ENCODE measurements at regions not wholly inside any gene's neighbourhood (a gene's known extent, or its start where the extent isn't known, plus 50 kb on each side); places are given as distances from the start of the nearest gene placed in this dataset.

DNA sequence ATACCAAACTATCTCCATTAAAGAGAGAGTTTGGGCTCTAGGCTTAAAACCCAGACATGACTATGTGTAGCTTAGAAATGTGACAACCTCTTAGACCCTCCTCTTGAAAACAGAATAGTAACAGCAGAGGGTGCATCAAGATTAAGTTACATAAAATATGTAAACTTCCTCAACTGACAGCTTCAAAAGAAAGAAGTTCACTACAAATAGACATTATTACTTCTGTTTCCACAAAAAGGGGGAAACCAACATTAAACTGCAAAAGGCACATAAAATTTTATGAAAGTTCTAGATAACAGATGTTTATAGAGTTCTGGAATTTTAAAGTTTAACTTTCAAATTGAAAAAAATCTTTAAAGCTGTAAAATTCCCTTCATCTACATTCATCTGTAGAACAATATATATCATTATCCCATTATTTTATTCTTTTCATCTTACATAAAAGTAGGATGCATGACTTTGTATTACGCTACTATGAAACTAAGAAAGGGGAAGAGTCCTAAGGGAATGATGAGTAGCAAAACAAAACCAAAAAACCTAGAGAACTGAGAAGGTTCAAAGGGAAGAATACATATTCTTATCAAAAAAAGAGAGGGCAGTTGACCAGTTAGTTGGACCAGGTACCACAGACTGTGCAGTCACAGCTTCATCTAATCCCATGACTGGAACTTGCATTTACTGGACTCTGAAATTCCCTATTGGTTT lies 177.0 kb downstream of the SIPA1L2 start:
- intact Hi-C loops (cut with micrococcal nuclease), result no loop called here

DNA sequence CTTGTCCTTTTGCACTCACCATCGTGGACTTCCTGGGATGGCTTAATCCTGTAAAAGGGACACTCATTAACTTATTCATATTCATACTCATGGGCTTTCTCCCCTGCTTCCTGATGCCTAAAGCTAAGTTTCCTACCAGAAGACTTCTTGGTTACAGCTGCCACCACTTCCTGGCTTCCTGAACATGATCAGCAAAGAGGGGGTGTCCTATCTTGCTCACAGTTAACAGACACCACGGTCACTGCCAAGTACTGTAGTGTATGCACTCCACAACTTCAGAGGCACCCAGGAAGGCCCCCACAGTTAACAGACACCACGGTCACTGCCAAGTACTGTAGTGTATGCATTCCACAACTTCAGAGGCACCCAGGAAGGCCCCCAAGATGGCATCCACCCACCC lies 177.8 kb downstream of the SIPA1L2 start:
- intact Hi-C loops (cut with micrococcal nuclease), result no loop called here

DNA sequence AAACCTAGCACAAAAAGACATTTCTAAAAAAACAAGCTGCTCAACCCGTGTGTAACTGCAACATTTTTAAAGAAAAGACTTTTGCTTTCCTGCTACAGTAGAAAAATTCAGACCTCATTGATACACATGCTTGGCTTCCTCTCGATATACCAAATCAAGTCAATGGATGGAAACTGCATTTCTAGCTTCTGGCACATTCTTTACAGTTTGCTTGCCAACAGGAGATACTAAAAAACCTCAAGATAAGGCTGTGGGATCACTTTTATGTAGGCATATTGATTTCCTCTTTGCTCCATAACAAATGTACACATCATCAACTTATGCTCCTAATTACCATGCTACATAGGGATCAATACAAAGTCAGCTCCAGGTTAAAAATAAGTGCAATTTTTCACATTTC lies 178.4 kb downstream of the SIPA1L2 start:
- intact Hi-C loops (cut with micrococcal nuclease), result no loop called here

DNA sequence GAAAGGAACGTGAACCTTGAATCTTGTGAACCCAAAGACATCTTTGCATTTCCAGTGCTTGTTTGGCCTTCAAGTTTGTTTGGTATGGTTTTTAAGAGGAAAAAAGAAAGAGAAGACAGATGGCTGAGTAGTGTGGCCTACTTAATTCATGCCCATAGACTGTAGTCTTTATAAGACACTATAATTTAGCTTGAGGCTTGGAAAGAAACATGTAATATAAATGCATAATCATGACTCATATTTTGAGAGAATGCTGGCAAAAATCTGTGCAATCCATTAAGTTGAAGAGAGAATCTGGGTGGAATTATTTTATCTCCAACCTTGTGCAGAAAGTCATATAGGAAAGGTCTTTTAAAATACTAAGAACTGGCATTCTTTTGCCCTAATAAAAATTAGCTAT lies 179.3 kb downstream of the SIPA1L2 start:
- intact Hi-C loops (cut with micrococcal nuclease), result no loop called here

DNA sequence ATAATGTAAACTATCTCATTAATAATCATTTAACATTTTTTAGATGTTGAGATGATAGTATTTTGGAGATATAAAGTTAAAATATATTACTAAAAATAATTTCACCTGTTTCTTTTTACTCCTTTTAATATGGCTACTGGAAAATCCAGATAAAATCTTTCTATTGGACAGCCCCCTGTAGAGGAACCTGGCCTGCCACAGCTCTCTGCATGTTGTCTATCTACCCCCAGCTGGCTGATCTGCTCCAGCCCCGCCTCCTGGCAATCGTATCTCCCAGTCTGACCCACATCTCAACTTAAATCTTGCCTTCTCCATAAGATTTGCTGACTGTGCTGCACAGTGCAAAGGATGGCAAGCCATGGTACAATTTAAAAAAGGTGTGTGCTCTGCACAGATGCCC lies 182.8 kb downstream of the SIPA1L2 start:
- intact Hi-C loops (cut with micrococcal nuclease), result no loop called here

DNA sequence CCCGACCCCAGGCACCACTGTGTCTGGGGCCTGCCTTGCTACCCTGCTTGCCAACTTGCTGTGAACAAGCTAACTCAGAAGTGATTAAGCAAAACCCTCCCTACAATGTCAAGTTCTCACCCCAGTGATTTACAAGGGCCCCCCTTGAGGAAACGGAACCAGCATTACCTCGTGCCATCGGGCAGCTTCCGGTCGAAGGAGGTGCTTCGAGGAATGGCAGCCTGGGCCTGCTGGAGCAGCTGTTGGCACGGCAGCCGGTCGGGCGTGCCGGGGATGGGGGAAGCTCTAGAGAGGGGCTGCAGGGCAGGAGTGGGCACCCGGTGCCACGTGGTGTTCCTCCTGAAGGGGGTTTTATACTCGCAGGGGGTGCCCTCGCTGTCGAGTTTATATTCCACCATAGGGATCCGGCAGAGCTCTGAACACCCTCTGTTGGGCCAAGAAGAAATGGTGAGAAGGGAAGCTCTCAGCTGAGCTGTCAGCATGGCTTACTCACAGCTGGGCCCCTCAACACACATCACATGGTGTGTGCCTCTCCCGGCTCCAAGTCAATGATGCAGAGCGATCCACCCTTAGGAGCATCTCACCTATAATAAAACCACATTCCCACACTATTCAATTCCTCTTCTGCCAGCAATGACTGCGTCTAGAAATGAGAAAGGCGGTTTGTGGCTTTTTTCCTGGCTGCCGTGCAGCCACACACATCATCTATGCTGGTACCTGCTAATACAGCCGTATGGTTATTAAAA lies 184.4 kb downstream of the SIPA1L2 start:
- intact Hi-C loops (cut with micrococcal nuclease), result no loop called here

DNA sequence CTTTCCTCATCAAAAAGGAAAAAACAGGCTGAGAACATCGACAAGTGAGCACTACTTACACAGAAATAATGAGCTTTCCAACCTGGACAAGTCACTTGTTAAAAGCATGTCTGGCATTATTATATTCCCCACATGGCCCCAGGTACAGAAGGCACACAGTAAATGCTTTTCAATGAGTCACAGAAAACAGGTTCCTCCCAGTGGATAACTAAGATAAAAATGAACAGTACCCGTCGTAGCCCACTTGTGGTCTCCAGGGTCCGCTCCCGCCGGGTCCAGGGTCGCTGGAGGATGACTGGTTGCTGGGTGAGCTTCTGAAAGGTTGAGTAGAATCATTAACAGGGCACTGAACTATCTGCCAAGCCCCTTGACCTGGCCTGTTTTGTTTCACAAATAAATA lies 186.6 kb downstream of the SIPA1L2 start:
- intact Hi-C loops (cut with micrococcal nuclease), result no loop called here

DNA sequence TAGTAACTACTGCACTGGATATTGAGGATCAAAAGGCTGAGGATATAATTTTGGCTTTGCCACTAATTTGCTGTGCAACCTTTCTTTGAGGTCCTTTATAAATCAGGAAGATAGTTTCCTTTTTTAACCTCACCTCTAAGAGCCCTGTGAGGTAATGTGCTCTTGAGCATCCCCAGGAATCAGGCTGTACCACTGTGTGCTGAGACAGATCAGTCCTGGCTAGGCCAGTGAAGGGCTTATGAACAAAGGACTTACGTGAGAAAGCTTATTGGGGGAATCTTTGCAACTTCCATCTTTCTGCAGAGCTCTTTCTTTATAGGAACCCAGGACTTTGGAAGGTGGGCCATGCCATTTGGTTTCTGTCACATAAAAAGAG lies 188.9 kb downstream of the SIPA1L2 start:
- intact Hi-C loops (cut with micrococcal nuclease), result no loop called here

DNA sequence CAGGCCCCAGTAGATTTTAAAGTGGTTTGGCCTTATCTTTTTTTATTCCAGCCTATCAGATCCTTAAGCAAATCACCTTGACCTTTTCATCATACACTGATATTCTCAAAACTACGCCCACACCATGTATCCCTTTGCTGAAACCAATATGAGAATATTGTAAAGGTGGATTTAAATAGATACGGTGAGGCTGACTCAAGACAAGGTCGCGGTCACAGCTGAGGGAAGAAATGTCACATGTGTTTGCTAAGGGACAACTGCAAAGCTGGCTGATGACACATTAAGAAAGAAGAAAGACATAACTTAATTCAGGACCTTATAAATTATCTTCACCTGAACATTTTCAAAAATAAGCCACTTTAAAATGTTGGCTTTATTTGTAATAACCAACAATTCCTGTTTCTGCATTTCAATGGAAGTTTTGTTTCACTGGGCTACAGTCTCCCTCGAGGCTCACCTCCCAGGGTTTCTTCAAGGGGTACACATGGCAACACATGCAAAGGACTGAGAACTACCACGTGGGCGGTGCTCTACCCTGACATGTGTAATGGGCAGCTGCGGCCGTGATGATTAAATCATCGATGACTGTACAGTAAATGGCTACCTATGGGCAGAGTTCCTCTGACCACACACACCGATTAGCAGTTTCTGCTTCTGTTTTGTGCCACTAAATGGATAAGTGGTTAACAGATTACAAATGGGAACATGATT lies 189.5 kb downstream of the SIPA1L2 start:
- intact Hi-C loops (cut with micrococcal nuclease), result no loop called here

DNA sequence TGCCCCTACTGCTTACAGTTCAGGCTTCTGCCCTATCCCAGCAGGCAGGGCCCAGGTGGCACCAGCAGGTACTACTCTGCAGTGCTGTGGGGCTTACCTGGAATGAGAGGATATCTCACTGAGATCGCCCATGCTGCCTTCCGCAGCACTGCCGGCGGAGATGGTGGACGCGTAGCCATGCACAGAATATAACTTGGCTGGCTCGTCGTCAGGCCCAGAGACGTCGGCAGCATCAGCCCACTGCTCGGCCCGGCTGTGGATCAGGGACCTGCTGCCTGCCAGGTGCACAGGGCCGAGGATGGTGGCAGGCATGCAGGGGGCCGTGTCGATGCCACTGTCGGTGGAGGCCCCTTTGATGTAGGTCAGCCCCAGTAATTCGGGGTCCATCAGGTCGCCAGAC lies 190.9 kb downstream of the SIPA1L2 start:
- intact Hi-C loops (cut with micrococcal nuclease), result no loop called here

DNA sequence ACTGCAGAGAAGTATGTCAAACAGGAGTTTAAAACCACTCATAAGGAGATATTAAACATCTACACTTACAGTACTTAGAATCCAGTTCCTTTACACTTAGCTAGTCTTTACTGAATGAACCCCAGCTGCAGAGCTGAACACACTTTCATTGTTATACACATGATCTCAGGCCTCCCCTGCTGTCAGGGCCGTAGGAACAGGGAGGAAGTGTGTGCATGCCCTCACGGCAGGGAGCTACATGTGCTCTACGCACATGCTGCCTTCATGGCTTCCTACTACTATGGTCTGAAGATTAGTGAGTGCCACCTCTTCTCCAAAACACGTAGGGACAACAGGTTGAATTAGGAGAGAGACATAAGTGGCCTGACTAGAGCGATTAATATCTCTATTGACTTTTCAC lies 191.5 kb downstream of the SIPA1L2 start:
- intact Hi-C loops (cut with micrococcal nuclease), result no loop called here

DNA sequence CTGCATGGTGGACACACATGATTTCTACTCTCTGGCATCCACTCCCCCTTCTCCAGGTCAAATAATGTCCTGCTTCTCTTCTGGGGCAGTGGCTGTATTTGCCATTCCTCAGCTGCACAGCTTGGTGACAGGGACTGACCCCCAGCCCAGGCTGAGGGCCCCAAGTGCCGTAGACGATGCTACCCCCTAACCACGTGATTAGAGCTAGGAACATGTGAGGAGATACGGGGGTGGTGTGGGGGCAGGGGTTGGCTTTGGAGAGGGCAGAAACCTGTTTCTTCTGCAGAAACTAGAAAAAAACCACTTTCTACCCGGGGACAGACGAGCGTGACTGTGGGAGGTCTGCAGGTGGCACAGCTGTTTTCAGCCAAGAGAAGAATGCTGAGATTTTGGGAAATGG lies 192.4 kb downstream of the SIPA1L2 start:
- intact Hi-C loops (cut with micrococcal nuclease), result no loop called here

DNA sequence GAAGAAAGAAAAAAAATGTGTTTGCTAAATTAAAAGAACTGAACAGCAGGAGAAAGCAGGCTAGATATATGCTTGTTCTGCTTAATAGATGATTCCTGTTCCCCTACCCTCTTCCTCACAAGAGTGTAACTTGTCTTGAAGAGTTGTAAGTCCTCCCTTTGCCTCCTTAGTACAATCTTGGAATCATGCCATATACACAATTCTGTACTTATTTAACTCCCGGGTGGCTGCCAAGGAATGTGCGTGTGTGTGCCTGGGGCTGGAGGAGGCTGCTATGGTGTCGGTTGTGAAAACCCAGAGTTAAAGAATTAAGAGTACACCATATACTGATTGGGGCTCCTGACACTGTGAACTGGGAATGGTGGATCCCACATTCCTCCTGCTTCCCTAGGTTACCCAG lies 194.2 kb downstream of the SIPA1L2 start:
- intact Hi-C loops (cut with micrococcal nuclease), result no loop called here

DNA sequence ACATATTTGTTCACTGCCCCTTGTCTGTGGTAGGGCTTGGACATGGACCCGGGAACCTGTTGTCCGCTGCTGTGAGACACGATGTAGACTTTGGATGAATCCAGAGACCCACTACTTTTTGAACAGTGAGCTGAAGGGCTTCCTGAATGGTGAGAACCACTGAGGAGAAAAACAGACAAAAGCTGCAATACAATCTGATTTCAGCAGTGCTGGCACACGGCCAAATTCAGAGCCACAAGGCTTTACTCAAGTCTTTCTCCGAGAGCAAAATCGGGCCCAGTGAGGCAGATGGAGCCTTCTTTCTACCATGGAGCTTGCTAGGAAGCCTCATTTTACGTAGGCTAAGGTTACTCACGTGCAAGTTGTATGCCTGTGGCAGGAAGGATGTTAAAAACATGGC lies 197.6 kb downstream of the SIPA1L2 start:
- intact Hi-C loops (cut with micrococcal nuclease), result no loop called here

DNA sequence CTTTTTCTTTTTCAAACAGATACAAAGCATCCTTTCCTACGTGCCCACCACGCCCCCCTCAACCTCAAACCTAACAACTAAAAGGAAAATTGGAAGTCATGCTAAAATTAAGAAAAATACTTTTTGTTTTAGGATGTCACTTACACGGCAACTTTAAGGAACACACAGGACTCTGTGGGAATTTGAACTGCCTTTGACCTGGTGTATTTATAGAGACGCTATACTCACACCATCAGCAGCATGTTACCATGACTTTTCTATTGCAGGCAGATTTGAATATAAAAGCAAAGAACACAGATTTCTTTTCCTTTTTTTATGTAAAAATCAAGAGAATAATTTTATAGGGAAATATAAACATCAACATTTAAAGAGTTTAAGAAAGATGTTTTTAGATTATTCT lies 198.2 kb downstream of the SIPA1L2 start:
- intact Hi-C loops (cut with micrococcal nuclease), result no loop called here

DNA sequence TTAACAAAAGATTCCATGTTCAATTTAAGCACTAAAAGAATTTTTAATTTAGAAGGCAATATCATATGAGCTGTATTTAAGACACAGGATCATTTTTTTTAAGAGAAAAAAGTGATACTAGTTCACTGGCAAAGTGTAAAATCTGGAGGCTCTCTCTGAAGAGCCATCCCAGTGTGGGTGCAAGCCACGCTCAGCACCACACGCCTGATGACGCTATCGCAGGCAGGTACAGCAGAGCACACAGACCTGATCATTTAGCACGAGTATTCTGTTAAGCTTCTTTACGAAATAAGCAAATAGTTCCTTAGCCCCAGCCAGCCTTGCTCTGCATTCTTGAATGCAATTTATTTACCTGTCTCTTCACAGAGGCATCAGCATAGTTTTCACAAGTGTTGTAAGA lies 198.6 kb downstream of the SIPA1L2 start:
- intact Hi-C loops (cut with micrococcal nuclease), result no loop called here

DNA sequence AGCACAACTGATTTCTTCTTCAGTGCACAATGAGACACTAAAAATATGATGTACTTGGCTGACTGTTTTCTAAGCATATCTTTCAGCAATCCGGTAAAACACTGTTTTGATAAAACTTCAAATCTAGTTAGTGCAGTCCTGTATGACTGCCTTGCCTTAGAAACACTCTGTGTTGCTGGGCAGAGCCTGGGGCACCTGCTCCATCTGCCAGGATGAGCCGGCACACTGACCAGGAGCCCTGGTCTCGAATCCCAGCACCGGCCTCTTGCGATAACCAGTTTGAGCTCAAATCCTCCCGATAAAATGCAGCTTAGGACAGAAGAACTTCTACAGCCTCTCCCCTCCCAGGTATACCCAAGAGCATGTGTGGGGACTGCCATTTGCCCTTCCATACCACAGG lies 199.5 kb downstream of the SIPA1L2 start:
- intact Hi-C loops (cut with micrococcal nuclease), result no loop called here

DNA sequence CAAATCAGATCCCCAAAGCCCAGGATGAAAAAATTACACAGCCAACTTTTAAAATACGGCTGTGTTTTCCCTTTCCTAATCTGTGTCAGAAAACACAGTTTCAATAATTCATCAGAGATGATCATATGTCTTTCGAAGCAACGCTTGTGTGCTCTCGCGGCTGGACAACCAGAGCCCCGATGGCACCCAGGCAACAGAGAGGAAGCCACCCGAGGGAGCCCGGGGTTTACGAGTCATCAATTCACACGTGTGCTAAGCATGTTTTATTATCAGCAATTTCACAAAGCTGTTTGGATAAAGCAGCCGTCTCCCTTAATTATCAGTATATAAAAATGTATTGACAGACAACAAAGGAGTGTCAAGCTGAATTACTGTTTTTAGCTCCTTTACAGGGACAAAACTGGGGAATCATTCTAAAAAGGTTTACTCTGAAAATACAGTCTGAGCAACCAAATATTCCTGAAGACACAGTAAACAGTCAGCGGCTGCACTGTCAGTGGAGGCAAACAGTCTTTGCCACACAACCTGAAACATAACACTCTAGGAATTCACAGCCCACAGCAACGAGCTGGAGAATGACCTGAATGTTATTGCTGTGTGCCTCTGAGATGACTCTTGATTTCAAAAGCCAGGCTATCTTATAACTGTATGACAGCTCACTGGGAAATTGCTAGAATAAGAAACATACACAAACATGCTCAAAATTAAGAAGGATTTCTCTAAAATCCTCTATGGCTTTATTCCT lies 201.0 kb downstream of the SIPA1L2 start:
- intact Hi-C loops (cut with micrococcal nuclease), result no loop called here

DNA sequence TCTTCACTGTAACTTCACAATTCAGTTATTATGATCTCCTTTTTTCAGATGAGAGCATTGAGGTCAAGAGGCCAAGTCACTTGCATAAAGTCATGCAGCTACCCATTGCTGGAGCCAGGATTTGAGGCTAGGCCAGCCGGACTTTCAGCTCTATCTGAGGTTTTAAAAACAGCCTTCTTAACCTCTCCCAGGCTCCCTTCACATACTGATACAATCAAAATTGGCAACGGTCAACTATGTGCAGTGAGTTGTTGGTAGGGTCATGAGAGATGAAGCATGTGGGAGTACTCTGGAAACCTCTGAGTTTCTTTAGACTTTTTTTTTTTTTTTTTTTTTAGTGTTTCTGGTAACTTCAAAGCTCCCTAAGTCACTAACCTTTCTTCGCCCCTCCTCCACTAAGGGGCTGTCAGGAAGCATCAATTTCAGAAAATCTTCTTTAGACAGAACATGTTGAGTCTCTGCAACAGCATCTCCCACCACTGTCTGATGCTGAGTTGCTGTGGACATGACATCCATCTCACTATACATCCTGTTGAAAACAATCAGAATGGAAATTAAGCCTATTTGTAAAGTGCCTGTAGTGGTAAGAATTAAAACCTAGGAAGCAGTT lies 201.8 kb downstream of the SIPA1L2 start:
- intact Hi-C loops (cut with micrococcal nuclease), result no loop called here

DNA sequence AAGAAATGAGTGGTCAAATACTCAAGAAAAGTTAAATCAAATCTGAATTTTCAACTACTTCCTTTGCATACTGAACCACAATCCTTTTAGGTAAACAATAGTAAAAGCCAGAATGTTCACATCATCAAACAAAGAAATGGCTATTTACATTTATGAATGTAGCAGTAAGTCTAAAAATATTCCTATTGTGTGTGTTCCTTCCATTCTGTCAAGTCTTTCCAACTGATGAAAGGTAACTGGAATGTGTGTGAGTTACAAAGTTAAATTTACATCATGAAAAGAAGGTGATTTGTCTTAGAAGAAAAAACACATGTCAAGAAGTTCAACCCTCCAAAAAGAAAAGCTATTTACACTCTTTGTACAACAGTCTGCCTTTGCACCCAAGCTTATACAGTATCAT lies 203.1 kb downstream of the SIPA1L2 start:
- intact Hi-C loops (cut with micrococcal nuclease), result no loop called here

DNA sequence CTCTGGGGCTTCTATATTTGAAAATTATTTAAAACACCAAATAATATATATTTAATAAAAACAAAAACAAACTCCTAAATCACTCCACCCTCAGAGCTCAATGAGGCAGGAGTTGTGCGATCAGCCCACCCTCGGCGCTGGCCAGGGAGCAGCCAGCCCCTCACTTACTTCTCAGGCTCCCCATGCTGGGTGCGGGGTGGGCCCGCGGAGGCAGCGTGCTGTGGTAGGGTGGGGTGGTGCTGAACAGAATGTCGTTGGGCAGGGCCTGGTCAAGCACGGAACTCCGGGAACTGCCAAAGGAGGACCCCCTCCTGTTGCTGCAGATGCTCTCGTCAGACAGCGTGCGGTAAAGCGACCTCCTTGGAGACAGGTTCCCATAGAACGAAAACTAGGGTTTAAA lies 204.5 kb downstream of the SIPA1L2 start:
- intact Hi-C loops (cut with micrococcal nuclease), result no loop called here

DNA sequence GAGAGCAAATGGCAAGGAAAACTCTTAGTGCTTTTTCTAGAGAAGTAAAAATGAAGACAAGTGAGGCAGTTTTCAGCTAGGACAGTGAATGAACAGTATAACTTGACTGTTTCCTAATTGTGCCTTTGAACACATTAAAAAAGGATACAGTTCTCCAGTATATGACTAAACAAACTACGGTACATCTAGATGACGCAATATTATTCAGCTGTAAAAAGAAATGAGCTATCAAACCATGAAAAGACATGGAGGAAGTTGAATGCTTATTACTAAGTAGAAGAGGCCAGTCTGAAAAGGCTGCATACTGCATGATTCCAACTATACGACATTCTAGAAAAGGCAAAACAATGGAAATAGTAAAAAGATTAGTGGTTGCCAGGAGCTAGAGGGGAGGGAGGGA lies 206.3 kb downstream of the SIPA1L2 start:
- intact Hi-C loops (cut with micrococcal nuclease), result no loop called here
